GM18520 (cell line): ENCODE measurements at regions not wholly inside any gene's neighbourhood (a gene's known extent, or its start where the extent isn't known, plus 50 kb on each side); places are given as distances from the start of the nearest gene placed in this dataset.
"Not testable (repeated sequence)": the region's sequence is repeated elsewhere in the genome, so short reads cannot be mapped to it uniquely, and the experiment has no call there.

Experiments used
- ATAC-seq: cut with Tn5 transposase; IDR thresholded peaks from one replicate; pipeline ENCODE4 v1.9.1; 2021; ENCODE audit not compliant: unreplicated experiment

GRCh38 chrX:140087875-140088274 is 122.6 kb upstream of the CXorf66 start:
- ATAC-seq, result no peak

- no peak for ATAC-seq
Observed at GRCh38 chrX:140086691-140087090, 121.4 kb upstream of the CXorf66 start.

- not testable (repeated sequence) for ATAC-seq
Observed at GRCh38 chrX:140074851-140075250, 109.5 kb upstream of the CXorf66 start.

- no peak for ATAC-seq
Observed at GRCh38 chrX:140071037-140071436, 105.7 kb upstream of the CXorf66 start.

GRCh38 chrX:140065961-140066662 is 100.8 kb upstream of the CXorf66 start:
- no peak for ATAC-seq

- no peak for ATAC-seq
Observed at GRCh38 chrX:140064993-140065392, 99.7 kb upstream of the CXorf66 start.

GRCh38 chrX:140057001-140057411 is 91.7 kb upstream of the CXorf66 start:
- peak; percentile 77 for ATAC-seq

GRCh38 chrX:140053846-140054245 is 88.5 kb upstream of the CXorf66 start:
- no peak for ATAC-seq

- ATAC-seq, result no peak
Observed at GRCh38 chrX:140050906-140051305, 85.6 kb upstream of the CXorf66 start.

GRCh38 chrX:140040386-140040785 is 75.1 kb upstream of the CXorf66 start:
- ATAC-seq, result no peak

- no peak for ATAC-seq
Observed at GRCh38 chrX:140038842-140039241, 73.5 kb upstream of the CXorf66 start.

- ATAC-seq, result no peak
Observed at GRCh38 chrX:140034916-140035315, 69.6 kb upstream of the CXorf66 start.

GRCh38 chrX:140022482-140022881 is 57.2 kb upstream of the CXorf66 start:
- no peak for ATAC-seq

GRCh38 chrX:140019134-140019533 is 53.8 kb upstream of the CXorf66 start:
- not testable (repeated sequence) for ATAC-seq
